HG03521 (cell line): ENCODE measurements at regions not wholly inside any gene's neighbourhood (a gene's known extent, or its start where the extent isn't known, plus 50 kb on each side); places are given as distances from the start of the nearest gene placed in this dataset.
"Not testable (repeated sequence)": the region's sequence is repeated elsewhere in the genome, so short reads cannot be mapped to it uniquely, and the experiment has no call there.

ENCODE experiments used
- ATAC-seq: cut with Tn5 transposase; IDR thresholded peaks from one replicate; pipeline ENCODE4 v1.9.1; 2021; ENCODE audit warnings: mild to moderate bottlenecking, moderate library complexity; ENCODE audit not compliant: unreplicated experiment

GRCh38 chr3:188972310-188972709, 199.5 kb upstream of the TPRG1 start:
- no peak for ATAC-seq

GRCh38 chr3:188974856-188975599, 196.7 kb upstream of the TPRG1 start:
- no peak for ATAC-seq

- no peak for ATAC-seq
These were observed 196.0 kb upstream of the TPRG1 start for GRCh38 chr3:188975600-188976314.

GRCh38 chr3:188976407-188976806, 195.4 kb upstream of the TPRG1 start:
- ATAC-seq, result no peak

- no peak for ATAC-seq
These were observed 193.2 kb upstream of the TPRG1 start for GRCh38 chr3:188978421-188979171.

GRCh38 chr3:188979248-188979647, 192.5 kb upstream of the TPRG1 start:
- no peak for ATAC-seq

- ATAC-seq, result no peak
These were observed 192.0 kb upstream of the TPRG1 start for GRCh38 chr3:188979669-188980310.

- no peak for ATAC-seq
These were observed 178.6 kb upstream of the TPRG1 start for GRCh38 chr3:188993181-188993580.

- no peak for ATAC-seq
These were observed 170.2 kb upstream of the TPRG1 start for GRCh38 chr3:189001559-189001958.

- no peak for ATAC-seq
These were observed 168.4 kb upstream of the TPRG1 start for GRCh38 chr3:189003410-189003809.

GRCh38 chr3:189013224-189013888, 158.4 kb upstream of the TPRG1 start:
- no peak for ATAC-seq

GRCh38 chr3:189014526-189014925, 157.2 kb upstream of the TPRG1 start:
- ATAC-seq, result no peak

GRCh38 chr3:189022576-189023466, 148.9 kb upstream of the TPRG1 start:
- not testable (repeated sequence) for ATAC-seq

GRCh38 chr3:189025866-189026265, 145.9 kb upstream of the TPRG1 start:
- no peak for ATAC-seq

GRCh38 chr3:189027626-189028155, 144.1 kb upstream of the TPRG1 start:
- no peak for ATAC-seq

- no peak for ATAC-seq
These were observed 132.7 kb upstream of the TPRG1 start for GRCh38 chr3:189038773-189039745.

GRCh38 chr3:189040656-189041335, 131.0 kb upstream of the TPRG1 start:
- no peak for ATAC-seq
